Caco-2 (cell line): ENCODE measurements at regions not wholly inside any gene's neighbourhood (a gene's known extent, or its start where the extent isn't known, plus 50 kb on each side); places are given as distances from the start of the nearest gene placed in this dataset.
A peak's percentile ranks its signal among the peaks of the same experiment; 100 is the strongest.

Experiments used
- BruUV-seq: library from RNA; stranded (reverse); fragments of 400-500 nt; replicated peaks from 2 replicates; lab custom pipeline; 2021; lab: Mats Ljungman, UMichigan
- CTCF ChIA-PET: fragments of 300-600 bp; sonication (Branson Sonifier 250); formaldehyde crosslinking; loops from one replicate; lab custom pipeline; 2022; ENCODE audit warnings: antibody characterized with exemption; lab: Charles Lee
- POLR2A ChIA-PET: fragments of 300-600 bp; sonication (Branson Sonifier 250); formaldehyde crosslinking; loops from one replicate; lab custom pipeline; 2022; ENCODE audit warnings: antibody characterized with exemption; lab: Charles Lee
- DNase-seq, 2 experiments: peaks; one replicate each; pipeline versions ENCODE4 v3.0.0 to v3.0.0-alpha.2; 2020 to 2022
- H3K27me3 ChIP-seq: replicated peaks from 2 replicates; pipeline ENCODE4 v1.6.0; 2011; ENCODE audit warnings: low read length; ENCODE audit not compliant: control insufficient read depth, insufficient read depth
- H3K36me3 ChIP-seq: 2 replicates; pipeline ENCODE4 v1.5.1; 2011; ENCODE audit warnings: low read length; ENCODE audit not compliant: control insufficient read depth, insufficient read depth
- H3K4me1 ChIP-seq: fragments of 250-450 bp; sonication (Bioruptor Pico); 2 replicates; pipeline ENCODE4 v1.5.1; 2020; ENCODE audit warnings: mild to moderate bottlenecking
- H3K4me3 ChIP-seq: 2 replicates; pipeline ENCODE4 v1.5.1; 2011; ENCODE audit warnings: low read depth, mild to moderate bottlenecking, control low read depth, low read length
- H3K9me3 ChIP-seq: fragments of 250-450 bp; sonication (Bioruptor Pico); 2 replicates; pipeline ENCODE4 v1.5.1; 2020; ENCODE audit warnings: mild to moderate bottlenecking, moderate library complexity
- H3K27ac Mint-ChIP-seq: one replicate; pipeline ENCODE4 v1.8.0; 2022; ENCODE audit warnings: mixed read lengths; ENCODE audit not compliant: unreplicated experiment
- H3K27me3 Mint-ChIP-seq: one replicate; pipeline ENCODE4 v1.8.0; 2022; ENCODE audit warnings: mixed read lengths; ENCODE audit not compliant: insufficient read depth, unreplicated experiment
- H3K36me3 Mint-ChIP-seq: one replicate; pipeline ENCODE4 v1.8.0; 2022; ENCODE audit warnings: mild to moderate bottlenecking, mixed read lengths; ENCODE audit not compliant: insufficient read depth, unreplicated experiment
- H3K4me1 Mint-ChIP-seq: one replicate; pipeline ENCODE4 v1.8.0; 2022; ENCODE audit warnings: low read depth, mixed read lengths; ENCODE audit not compliant: unreplicated experiment
- H3K4me3 Mint-ChIP-seq: one replicate; pipeline ENCODE4 v1.8.0; 2022; ENCODE audit warnings: mild to moderate bottlenecking, moderate library complexity, mixed read lengths; ENCODE audit not compliant: unreplicated experiment
- H3K9me3 Mint-ChIP-seq: one replicate; pipeline ENCODE4 v1.8.0; 2022; ENCODE audit warnings: mixed read lengths; ENCODE audit not compliant: unreplicated experiment
- intact Hi-C: fragments of 100-400 bp; cut with micrococcal nuclease; formaldehyde crosslinking; loops from one replicate; pipeline ENCODE4 v1.10.0; 2022; ENCODE audit not compliant: unreplicated experiment
- TF ChIP-seq, protein P1 (sequence below), 2 experiments: fragments of 200-600 bp in 1 of 2; IDR thresholded peaks; 1 replicate in 1 of 2; 2 replicates in 1 of 2; pipeline versions ENCODE4 v1.5.1 to v1.8.0; 2011 to 2022; ENCODE audit warnings: antibody characterized with exemption in 1 of 2, control low read depth in 1 of 2, inconsistent platforms in 1 of 2, low read depth in 1 of 2, low read length in 1 of 2, mild to moderate bottlenecking in 1 of 2, moderate library complexity in 1 of 2; ENCODE audit not compliant: insufficient read depth in 1 of 2, severe bottlenecking in 1 of 2, unreplicated experiment in 1 of 2

DNA sequence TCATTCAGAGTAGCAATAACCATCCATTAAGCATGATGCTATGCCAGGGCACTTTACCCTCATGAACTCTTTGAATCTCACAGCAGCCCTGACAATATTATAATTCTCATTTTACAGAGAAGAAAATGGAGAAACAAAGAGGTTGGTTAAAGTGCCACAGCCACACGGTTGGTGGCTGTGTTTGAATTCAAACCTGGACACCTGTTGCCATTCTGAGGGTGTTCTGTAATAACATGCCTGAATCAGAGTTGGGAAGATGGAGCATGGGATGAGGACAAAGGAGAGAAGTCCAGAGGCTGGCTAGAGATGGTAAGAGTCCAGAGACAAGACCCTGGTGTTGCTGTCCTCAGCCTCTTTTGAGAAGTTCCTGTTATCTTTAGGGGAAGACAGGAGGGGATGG lies 127.7 kb downstream of the DHX35 start:
- DNase-seq, result no peak
- no peak overlapping the region for H3K4me3 ChIP-seq
- CTCF ChIA-PET, result interaction anchor here (0.7 kb wide), 2 partner anchors 168 to 1353 kb away, joined by 3 to 4 read pairs; no protein-coding TSS in a partner anchor
- POLR2A ChIA-PET, result no interaction called here
- H3K36me3 ChIP-seq, result no peaks in the 10 kb centered on the region
- no TSS peak for BruUV-seq
- Mint-ChIP-seq H3K4me3 (no peak overlapping the region), H3K27ac (peak overlapping the region; percentile 77), H3K27me3 (peaks cover 14% of the 10 kb centered on the region), H3K4me1 (no peaks in the 10 kb centered on the region), H3K9me3 (peaks cover 28% of the 10 kb centered on the region), H3K36me3 (peaks cover 26% of the 10 kb centered on the region)
- no peaks in the 10 kb centered on the region for H3K4me1 ChIP-seq
- TF ChIP-seq, protein P1, sequence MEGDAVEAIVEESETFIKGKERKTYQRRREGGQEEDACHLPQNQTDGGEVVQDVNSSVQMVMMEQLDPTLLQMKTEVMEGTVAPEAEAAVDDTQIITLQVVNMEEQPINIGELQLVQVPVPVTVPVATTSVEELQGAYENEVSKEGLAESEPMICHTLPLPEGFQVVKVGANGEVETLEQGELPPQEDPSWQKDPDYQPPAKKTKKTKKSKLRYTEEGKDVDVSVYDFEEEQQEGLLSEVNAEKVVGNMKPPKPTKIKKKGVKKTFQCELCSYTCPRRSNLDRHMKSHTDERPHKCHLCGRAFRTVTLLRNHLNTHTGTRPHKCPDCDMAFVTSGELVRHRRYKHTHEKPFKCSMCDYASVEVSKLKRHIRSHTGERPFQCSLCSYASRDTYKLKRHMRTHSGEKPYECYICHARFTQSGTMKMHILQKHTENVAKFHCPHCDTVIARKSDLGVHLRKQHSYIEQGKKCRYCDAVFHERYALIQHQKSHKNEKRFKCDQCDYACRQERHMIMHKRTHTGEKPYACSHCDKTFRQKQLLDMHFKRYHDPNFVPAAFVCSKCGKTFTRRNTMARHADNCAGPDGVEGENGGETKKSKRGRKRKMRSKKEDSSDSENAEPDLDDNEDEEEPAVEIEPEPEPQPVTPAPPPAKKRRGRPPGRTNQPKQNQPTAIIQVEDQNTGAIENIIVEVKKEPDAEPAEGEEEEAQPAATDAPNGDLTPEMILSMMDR (IDR thresholded peaks at IDR 0.05; ENCODE audit: insufficient read depth in 1 of 2, low read depth in 1 of 2, low read length in 1 of 2, severe bottlenecking in 1 of 2, unreplicated experiment in 1 of 2), result no peak
- peaks cover 26% of the 10 kb centered on the region for H3K9me3 ChIP-seq
- intact Hi-C loops, result no loop called here
- 0 out of 2 replicates have a peak, but pooled peaks cover 3% of the 10 kb centered on the region for H3K27me3 ChIP-seq
